Skeletal muscle cell (primary cell): ENCODE measurements at regions not wholly inside any gene's neighbourhood (a gene's known extent, or its start where the extent isn't known, plus 50 kb on each side); places are given as distances from the start of the nearest gene placed in this dataset.

Source experiments
- DNase-seq: peaks from one replicate; pipeline ENCODE4 v3.0.0-alpha.2; 2010; ENCODE audit warnings: low read depth
- H3K4me3 ChIP-seq: 2 replicates; pipeline ENCODE4 v1.5.1; 2011; ENCODE audit warnings: low read depth, mild to moderate bottlenecking, control low read depth, low read length, moderate library complexity

DNA sequence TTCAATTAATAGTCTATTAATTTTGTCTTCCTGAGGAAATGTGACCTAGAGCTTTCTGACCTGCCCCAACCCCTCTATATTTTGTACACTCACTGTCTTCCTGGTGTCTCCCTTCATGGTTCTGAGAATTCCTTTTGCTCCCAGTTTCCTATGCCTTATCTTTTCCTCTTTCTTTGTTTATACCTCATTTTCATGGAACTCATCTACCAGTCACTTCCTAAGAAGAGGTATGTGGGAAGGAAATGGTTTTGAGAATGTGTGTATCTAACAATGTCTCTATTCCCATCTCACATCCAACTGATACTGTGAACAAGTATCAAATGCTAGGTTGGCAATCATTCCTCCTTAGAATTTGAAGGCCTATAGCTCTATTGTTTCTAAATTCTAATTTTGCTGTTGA is 245.1 kb upstream of the EGLN3 start:
- no peak overlapping the region for H3K4me3 ChIP-seq
- no peak for DNase-seq

DNA sequence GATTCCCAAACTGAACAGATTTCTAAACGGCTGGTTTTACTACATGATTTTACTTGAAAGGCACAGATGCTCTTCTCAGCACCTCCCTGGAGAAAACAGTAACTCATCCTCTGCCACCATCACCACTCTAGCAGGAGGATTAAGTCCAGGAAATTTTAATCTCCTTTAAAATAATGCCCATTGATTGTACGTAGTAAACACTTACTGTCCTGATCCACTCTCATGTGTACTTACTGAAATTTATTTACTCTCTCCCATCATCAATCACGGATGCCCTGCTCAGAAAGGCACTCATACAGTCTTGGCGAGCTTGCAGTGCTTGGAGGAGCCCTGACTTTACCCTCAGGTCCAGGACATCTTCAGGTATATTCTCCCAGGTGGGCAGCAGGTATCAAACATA is 239.8 kb upstream of the EGLN3 start:
- DNase-seq = no peak
- H3K4me3 ChIP-seq = no peak overlapping the region

DNA sequence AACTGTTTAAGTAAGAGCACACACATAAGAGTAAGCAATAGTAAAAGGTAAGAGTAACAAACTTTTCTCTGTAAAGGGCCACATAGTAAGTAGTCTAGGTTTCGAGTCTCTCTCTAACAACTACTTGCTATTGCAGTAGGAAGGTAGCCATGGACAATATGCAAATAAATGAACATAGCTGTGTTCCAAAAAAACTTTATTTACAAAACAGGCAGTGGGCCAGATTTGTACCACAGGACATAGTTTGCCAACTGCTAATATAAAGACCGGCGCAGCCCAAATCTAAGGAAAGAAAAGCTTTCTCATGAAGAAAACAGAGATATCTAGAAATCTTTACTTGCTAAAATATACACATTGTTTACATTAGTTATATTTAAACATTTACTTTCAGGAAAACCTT is 239.0 kb upstream of the EGLN3 start:
- H3K4me3 ChIP-seq = no peak overlapping the region
- DNase-seq = no peak

DNA sequence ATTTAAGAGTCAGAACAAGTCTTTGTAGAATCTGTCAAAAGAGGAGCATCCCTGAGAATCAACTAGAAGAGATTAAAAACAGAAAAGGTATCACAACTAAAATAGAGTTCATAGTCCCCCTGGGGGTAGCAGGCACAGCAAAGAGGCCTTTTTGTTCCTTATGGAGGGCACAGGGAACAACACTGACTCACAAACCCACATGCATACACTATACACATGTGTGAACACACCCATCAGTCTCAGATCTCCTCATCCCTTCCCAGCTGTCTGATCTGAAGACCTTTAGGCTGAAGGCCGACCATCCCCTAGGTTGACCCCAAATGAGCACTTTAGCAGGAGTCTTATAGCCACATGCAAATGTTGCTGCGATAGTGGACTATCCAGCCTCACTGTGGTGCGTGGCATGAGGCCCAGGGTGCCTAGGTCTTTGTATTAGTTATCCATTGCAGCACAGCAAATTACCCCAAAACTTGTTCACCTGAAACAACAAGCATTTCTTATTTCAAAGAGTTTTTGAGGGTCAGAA is 236.7 kb upstream of the EGLN3 start:
- DNase-seq = no peak
- H3K4me3 ChIP-seq = no peak overlapping the region

DNA sequence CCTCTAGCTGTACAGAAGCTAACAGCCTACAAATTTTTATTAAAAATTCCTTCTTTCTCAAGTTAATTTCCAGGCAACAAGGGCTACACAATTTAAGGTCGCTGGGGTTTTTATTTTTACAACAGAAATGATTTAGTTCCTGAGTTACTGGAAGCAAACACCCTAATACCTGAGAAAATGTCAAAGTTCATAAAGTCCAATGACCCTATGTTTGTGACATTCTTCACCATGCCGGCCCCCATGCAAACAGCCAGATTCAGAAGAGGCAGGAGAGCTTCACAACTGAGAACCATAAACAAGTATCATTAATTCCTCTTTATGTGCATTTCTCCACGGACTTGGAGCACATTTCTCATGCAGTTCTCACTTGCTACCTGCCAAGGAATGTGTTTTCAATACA is 236.2 kb upstream of the EGLN3 start:
- no peak overlapping the region for H3K4me3 ChIP-seq
- no peak for DNase-seq

DNA sequence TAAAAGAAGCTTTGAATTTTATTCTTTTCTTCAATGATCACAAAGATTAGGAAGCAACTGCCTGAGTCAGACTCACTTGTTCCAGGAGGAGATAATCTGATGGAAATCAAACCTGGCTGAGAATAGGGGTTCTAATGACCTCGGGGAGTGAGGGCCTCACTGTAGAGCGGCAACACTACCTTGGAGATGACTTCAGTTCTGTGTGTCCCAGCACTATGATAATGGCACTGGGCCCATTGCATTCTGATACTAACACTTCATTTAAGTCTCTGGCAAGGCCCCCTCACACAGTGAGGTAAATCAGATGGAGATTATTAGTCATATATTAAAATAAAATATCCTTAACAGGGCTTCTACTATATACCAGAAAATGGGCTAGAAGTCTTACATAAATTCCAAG is 233.3 kb upstream of the EGLN3 start:
- no peak overlapping the region for H3K4me3 ChIP-seq
- no peak for DNase-seq

DNA sequence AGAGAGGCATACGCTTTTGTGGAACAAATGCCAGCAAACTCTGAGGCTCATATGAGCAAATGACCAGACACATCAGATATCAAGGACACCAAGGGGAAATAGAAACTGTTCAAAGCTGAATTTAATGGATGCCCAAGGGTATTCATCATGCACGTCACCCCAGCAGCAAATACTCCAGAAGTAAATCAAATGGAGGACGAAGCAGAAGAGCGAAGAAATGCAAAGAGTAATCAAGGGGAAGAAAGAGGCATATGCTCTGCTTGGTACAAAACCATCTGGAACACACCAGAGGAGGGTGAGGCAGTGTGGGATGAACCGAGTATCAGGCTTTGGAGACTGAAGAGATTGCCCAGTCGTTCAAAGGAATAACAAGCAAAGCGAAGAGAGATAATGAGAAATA is 232.6 kb upstream of the EGLN3 start:
- H3K4me3 ChIP-seq = no peak overlapping the region
- DNase-seq = no peak

DNA sequence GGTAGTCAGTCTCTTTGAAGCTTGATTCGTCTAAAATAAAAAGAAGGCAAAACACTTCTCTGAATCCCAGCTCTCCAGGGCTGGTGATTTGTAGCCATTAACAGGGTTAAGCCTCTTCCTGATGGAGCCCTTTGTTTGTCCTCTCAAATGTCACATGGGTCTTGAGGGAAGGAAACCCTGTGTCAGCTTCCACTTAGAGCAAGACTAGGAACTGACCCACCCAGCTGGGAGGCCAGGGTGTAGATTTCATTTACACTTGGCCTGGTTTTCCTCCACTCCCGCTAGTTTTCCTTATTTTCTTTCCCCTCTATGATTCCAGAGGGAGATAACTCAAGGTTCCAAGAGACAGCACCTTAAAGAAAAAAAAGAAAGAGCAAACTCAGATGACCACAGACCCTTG is 230.5 kb upstream of the EGLN3 start:
- no peak overlapping the region for H3K4me3 ChIP-seq
- DNase-seq = no peak

DNA sequence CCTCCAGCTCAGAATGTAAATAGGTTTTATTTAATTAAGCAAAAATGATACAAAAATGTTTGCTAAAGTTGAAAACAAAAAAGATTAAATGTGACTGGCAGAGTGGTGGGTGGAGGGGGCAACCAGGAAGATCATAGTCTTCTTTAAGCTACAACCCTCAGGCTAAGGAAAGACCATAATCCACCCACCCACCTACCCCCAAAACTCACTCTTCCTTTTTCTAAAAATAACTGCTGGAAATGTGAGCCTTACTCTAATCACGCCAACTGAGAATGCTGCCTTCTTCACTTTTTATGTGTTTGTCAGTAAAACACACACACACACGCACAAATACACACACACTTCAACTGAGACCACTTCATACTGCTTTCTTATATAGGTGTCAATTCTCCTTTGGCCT is 230.0 kb upstream of the EGLN3 start:
- DNase-seq = no peak
- H3K4me3 ChIP-seq = no peak overlapping the region

DNA sequence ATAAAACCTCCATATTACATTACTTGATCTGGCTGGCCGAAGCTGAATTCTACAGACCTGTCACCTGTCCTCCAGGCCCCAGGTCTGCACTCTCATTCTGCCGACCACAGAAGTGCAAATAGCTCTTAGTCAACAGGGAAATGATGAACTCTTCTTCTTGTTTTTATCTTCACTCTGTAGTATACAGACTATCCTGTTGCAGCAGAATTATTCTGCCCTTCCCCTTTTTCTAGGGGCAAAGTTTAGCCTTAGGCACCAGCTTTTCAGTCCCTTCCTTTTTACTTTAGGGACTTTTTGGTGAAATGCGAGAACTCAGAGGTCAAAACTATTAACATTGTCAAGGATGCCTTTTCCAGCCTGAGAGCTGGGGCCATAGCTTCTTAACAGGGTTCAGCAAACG is 229.6 kb upstream of the EGLN3 start:
- no peak for DNase-seq
- H3K4me3 ChIP-seq = no peak overlapping the region

DNA sequence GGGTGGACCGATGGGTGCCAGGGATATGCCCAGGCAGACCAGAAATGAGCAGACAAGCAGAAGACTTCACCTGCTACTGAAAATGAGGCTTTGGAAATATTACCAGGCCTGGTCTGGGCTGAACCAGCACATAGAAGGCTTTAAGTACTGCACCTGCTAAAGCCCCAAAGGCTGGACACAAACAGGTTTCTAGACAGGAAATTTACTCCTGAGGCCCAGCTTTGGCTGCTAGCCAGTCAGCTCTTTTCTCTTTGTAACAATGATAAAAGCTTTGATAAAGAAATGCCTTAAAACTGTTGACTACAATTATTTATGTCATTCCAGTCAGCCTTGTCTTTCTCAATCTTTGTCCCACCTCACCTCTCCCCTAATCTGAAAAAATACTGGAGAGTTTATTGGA is 228.9 kb upstream of the EGLN3 start:
- no peak overlapping the region for H3K4me3 ChIP-seq
- no peak for DNase-seq

DNA sequence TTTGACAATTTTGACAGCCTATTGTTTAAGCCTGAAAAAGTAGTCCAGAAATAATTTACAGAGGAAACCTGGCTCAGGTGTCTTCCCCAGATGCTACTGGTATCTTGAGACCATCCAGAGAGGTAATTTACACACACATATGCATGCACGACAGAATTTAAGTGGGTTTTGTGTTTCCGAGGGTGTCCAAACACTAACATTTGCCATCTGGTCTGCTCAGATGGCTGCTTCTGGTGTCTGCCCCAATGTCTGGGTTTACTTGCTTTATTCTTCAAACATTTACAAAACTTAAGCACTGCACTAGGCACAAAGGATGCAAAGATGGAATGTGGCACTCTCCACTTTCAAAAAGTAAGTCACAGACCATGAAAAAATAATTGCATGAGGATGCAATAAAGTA is 226.6 kb upstream of the EGLN3 start:
- DNase-seq = no peak
- no peak overlapping the region for H3K4me3 ChIP-seq

DNA sequence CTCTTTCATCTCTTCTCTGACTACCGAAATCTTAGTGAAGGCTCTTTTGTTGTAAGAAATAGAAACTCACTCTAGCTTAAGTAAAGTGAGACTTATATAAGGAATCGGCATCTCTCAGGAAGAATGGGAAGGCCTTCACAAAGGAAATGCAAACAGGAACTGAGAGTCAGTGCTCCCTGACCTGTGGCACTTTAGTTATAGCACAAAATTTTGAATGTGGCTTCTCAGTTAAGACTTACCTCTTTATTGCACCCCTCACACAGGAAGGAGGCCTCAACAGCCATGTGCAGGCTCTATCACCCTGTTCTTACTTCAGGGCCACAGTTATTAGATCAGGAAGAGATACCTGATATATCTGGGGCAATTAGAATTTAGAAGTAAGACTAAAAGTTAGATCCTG is 224.7 kb upstream of the EGLN3 start:
- no peak for DNase-seq
- no peak overlapping the region for H3K4me3 ChIP-seq

DNA sequence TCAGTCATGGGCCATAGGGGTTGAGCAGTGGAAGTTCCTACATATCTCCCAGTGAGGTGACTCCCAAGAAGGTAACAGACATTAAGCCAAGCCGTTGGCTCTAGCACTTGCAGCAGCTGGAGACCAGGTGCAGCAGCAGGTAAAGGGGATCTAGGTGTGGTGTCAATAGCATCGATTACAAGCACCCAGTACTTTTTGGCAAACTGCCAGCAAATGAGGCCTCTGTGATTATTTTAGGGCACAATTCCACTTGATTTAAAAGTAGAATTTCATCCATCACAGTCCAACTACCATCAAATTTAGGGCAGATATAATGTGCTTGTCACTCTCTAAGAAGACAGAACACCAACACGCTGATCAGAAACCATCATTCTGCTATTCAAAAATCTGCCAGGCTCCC is 224.1 kb upstream of the EGLN3 start:
- no peak for DNase-seq
- no peak overlapping the region for H3K4me3 ChIP-seq

DNA sequence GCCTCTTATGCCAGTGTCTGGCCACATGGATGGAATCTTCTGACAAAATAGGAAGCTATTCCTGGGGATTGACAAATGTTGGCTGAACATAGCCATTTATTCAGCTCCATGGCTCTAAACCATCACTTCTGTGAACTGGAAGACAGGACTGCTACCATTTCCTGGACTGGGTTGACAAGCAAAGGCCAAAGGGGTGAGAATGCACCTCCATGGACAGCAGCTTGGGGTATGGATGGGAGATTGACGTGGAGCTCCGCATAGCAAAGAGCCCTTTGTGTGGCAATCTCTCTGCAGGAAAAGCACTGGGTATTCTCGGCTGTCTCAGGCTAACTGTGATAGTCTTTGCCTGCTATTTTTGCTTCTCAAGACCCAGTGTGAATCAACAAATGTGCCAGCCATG is 223.0 kb upstream of the EGLN3 start:
- DNase-seq = no peak
- no peak overlapping the region for H3K4me3 ChIP-seq

DNA sequence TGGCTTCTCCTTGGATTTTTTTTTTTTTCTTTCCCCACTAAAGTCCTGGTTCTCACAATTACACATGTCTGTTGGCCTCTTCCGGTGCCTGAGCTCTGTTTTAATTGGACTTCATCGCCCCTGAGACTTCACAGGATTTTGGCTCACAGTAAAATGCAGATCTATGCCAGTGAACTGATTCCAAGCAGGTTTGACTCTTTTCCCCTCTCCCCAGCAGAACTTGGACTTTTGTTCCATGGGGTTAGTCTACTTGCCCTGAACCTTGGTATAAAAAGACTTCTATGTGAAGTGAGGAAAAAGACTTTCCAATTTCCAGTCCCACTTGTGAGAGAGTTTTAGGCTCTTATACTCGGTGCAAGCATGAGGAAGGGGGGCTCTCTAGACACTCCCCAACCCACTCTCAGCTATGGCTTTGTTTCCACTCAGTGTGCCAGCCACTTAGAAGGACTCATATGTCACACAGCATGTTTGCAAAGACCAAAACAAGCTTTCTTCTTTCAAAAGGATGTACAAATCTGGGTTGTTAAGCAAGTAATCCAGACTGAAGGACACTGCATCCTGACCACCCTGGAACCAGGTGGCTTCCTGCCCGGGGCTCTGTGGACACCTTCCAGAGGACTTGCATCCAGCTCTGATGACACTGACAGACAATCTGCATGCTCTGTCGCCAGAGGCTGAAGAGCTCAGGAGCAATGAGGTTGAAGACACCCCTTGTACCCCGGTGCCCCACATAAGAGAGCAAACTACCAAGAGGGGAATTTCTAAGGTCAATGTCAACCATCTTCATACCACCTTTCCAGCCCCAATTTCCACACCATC is 221.9 kb upstream of the EGLN3 start:
- H3K4me3 ChIP-seq = no peak overlapping the region
- DNase-seq = no peak

DNA sequence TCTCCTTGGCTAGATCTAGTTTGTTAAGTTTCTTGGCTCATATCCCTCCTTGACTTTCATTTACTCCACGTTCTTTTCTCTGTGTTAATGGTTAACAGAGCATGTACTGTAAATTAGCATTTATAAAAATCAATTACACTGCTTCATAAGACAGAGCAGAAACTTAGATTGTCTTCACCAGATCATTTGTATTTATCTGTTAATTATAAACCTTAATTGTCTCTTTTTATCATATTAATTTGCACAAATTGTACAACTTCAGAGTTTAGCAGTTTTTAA is 221.2 kb upstream of the EGLN3 start:
- DNase-seq = no peak
- no peak overlapping the region for H3K4me3 ChIP-seq

DNA sequence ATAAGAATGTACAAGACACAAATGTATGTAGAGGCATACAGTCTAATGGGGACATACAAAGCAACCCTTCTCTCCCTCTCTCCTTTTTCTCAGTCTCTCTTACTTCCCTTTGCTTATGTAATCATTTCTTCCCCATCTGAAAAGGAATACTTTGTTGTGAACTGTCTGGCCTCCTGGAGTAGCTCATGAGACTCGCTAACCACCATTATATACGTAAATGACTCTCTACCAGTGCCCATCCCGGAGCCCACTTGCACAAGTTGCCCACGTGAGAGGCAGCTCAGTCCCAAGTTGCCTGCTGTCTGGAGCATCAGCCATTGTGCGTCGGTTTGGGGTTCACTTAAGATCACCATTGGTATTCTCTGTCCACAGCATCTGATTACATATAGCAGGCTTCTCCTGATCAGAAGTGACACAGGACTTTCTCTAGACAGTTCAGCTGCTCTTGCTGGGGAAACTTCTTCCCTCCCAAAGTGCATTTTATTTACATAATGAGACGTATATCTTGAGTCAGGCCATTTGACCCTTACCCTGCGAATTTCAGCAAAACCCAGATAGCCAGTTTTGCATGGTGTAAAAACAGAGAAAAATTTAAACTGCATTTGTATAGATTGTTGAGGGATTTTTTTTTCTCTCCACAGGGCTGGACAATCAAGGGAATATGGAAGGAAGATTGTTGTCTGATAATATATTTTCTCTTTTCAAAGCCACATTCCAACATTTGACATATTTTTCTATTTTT is 220.7 kb upstream of the EGLN3 start:
- no peak overlapping the region for H3K4me3 ChIP-seq
- DNase-seq = no peak

DNA sequence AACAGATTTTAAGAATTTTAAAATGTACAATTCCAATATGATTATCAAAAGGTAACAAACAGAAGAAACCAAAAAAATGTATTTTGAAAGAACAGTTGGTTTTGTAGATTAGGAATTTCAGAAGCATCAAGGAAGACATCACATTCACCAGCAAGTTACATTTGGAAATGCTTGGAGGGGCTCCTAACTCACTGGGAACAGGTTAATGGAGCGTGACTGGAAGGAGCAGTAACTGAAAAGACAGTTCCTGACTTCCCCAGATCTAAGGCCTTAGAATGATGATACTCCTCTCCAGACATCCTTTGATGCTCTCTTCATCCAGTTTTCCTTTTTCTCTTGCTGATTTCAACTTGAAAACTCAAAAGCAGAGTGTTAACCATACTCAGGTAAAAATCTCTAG is 220.0 kb upstream of the EGLN3 start:
- no peak overlapping the region for H3K4me3 ChIP-seq

DNA sequence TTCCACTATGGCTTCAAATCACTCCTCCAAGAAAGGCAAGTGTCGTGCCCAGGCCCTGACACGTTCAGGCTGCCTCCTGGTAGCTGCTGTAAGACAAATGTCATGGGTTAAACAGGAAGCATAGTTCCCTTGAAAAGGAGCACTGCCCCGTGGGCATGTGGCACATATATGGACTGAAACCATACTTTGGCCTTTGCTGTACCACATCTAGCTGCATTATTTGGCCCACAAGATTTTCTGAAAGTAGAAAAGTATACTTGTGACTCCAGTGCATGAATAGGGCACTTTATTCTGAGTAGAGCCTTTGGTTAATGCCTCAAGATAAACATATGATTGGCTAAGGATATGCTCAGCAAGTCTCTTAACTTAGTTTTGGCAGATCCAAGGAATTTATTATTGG is 218.7 kb upstream of the EGLN3 start:
- no peak overlapping the region for H3K4me3 ChIP-seq
- DNase-seq = no peak

More for the DNA sequence above, 220.0 kb upstream of the EGLN3 start:
- no peak for DNase-seq

DNA sequence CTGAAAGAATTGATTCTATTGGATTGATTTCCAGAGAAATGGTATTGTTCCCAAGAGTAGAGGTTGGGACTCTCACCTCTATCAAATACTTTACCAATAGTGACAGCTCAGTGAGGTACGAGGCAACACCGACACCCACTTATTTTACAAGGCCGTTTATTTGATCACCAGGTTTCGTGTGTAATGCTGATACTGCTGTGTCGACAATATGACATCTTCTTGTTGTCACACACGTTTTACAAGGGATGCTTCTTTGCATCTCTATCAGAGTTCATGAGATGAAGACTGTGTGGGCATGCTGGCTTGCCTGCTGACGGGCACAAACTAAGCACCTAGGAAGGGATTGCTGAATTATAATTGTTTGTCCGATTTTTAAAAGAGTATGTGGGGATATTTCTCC is 217.8 kb upstream of the EGLN3 start:
- H3K4me3 ChIP-seq = no peak overlapping the region
- no peak for DNase-seq
